Astrocyte of the spinal cord (primary cell): ENCODE measurements at regions not wholly inside any gene's neighbourhood (a gene's known extent, or its start where the extent isn't known, plus 50 kb on each side); places are given as distances from the start of the nearest gene placed in this dataset.

Experiments
- DNase-seq: peaks from one replicate; pipeline ENCODE4 v3.0.0; 2011; ENCODE audit warnings: low read depth, low spot score
- H3K4me3 ChIP-seq: 2 replicates; pipeline ENCODE4 v1.5.1; 2011; ENCODE audit warnings: low read depth, mild to moderate bottlenecking, low read length, moderate library complexity
- in situ Hi-C: cut with HindIII; loops from 2 replicates; pipeline ENCODE4 v1.10.0; 2017; ENCODE audit warnings: low sequenced_read_pairs
- TF ChIP-seq, protein P1 (sequence below): IDR thresholded peaks from 2 replicates; pipeline ENCODE4 v1.5.1; 2012; ENCODE audit warnings: low read depth, mild to moderate bottlenecking, low read length, inconsistent platforms

DNA sequence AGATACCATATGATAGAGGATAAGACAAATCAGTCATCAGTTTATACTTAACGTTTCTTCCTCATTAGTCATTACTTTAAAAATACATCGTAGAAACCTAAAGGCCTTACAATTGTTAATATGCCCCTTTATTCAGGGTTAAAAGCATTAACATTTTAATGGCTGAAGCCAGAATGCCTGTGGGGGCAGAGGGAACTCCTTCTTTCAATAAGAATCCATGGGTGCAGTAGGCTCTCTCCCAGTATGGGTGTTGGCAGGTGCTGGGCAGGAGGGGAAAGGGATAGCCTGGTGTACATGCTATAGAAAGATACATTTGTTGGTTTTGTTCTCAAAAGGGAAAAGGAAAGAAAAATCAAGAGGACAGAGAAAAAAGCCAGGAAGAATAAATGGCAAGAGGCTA, 1035.7 kb upstream of the POU3F3 start:
- DNase-seq = no peak
- in situ Hi-C loops = no loop called here
- TF ChIP-seq, protein P1, sequence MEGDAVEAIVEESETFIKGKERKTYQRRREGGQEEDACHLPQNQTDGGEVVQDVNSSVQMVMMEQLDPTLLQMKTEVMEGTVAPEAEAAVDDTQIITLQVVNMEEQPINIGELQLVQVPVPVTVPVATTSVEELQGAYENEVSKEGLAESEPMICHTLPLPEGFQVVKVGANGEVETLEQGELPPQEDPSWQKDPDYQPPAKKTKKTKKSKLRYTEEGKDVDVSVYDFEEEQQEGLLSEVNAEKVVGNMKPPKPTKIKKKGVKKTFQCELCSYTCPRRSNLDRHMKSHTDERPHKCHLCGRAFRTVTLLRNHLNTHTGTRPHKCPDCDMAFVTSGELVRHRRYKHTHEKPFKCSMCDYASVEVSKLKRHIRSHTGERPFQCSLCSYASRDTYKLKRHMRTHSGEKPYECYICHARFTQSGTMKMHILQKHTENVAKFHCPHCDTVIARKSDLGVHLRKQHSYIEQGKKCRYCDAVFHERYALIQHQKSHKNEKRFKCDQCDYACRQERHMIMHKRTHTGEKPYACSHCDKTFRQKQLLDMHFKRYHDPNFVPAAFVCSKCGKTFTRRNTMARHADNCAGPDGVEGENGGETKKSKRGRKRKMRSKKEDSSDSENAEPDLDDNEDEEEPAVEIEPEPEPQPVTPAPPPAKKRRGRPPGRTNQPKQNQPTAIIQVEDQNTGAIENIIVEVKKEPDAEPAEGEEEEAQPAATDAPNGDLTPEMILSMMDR = no peak
- no peak overlapping the region for H3K4me3 ChIP-seq

DNA sequence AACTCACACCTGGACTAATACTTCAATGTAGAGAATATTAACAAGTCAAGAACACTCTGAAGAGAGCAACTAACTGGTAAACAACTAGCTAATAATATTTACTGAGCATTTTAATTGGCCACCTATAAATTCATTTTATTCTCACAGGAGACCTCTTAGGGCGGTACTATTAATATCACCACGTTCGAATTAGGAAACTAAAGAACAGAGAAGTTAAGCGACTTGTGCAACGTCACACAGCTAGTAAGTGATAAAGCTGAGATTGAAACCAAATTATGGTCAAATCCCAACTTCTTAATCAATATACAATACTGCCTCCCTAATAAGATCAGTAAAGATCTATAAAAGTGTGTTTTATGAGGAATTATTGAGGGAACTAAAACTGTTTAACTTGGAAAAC, 1034.3 kb upstream of the POU3F3 start:
- H3K4me3 ChIP-seq = no peak overlapping the region
- TF ChIP-seq, protein P1 = no peak
- no peak for DNase-seq
- in situ Hi-C loops = no loop called here

DNA sequence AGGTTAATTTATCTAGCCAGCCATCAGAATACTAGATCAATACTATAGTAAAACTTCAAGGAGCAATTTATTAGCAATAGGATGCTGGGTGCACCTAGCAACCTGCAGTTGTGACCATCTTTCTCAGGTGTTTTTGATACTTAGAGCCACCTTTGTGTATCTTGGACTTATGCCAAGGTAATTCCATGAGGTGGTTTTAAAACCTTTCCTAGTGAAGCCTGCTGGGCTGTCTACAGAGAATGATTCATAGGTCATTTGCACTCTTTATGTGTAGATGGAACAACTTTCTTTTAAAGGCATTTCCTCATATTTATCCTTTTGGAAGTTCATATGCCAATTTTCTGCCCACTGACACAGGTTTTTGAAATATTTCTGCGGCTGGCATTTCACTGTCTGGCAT, 1030.1 kb upstream of the POU3F3 start:
- in situ Hi-C loops = no loop called here
- TF ChIP-seq, protein P1 = no peak
- no peak for DNase-seq
- H3K4me3 ChIP-seq = no peak overlapping the region

DNA sequence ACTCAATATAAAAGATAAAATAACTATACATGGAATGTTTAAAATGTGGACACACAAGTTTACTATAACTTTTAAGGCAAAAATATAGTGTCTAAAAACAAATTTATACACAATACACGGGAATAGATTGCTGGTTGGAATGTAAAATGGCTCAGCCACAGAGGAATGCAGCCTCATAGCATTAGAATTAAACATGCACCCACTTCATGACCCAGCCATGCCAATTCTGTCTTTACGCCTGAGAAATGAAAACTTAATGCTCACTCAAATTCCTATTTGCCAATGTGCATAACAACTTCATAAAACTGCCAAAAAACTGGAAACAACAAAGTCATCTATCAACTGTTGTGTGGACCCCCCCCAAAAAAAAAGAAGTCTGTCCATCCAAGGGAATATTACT, 1006.6 kb upstream of the POU3F3 start:
- DNase-seq = no peak
- H3K4me3 ChIP-seq = no peak overlapping the region
- TF ChIP-seq, protein P1 = no peak
- in situ Hi-C loops = no loop called here

DNA sequence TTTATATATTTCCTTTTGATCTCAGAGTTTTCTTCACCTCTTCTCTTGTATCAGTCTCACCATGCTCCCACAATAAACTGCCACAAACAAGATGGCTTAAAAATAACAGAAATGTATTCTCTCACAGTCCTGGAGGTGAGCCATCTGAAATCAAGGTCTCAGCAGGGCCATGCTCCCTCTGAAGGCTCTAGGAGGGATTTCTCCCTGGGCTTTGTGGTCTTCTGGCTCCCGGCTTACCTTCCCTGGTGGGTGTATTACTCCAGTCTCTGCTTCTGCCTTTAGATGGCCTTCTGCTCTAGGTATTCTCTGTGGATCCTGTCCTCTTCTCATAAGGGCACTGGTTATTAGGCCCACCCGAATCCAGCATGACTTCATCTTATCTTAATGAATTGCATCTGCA, 994.7 kb upstream of the POU3F3 start:
- in situ Hi-C loops = no loop called here
- H3K4me3 ChIP-seq = no peak overlapping the region
- TF ChIP-seq, protein P1 = no peak
- no peak for DNase-seq

DNA sequence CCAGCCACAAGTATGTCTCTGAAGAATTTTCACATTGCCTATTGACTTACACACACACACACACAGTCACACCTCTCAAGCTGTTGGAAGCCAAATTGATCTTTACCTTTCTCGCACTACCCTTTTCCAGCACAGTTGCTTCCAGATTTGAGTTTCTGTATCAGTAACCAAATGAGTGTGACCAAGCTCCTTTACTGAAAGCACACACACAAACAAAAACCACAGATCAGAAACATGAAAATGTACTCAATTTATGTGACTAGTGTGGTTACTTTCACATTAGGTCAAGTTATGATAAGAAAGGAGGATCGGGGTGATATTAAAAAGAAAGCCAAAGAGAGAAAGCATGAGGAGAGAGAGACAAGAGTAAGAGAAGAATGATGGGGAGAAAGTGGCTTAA, 993.9 kb upstream of the POU3F3 start:
- TF ChIP-seq, protein P1 = no peak
- in situ Hi-C loops = no loop called here
- no peak for DNase-seq
- H3K4me3 ChIP-seq = no peak overlapping the region

DNA sequence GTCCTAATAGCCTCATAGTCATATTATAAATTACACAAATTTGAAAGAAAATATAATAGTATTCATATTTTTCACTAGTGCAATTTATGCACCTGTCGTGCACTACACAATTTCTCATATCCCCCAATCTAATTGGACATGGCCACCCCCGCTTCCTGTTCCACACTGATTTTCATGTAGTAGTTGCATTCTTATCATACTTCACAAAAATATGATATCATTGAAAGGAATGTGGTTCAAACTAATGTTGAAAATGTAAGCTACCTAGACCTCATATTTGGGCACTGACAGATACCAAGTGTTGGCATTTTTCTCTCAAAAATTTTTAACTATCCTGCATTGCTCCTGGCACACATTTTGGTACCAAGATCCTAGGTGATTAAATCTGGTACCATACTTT, 985.5 kb upstream of the POU3F3 start:
- no peak for DNase-seq
- in situ Hi-C loops = no loop called here
- no peak overlapping the region for H3K4me3 ChIP-seq
- TF ChIP-seq, protein P1 = no peak
